PFSK-1 (cell line): ENCODE measurements at regions not wholly inside any gene's neighbourhood (a gene's known extent, or its start where the extent isn't known, plus 50 kb on each side); places are given as distances from the start of the nearest gene placed in this dataset.

Source experiments
- FOXP2 ChIP-seq: optimal IDR thresholded peaks from 2 replicates; pipeline ENCODE3; 2011; ENCODE audit warnings: borderline replicate concordance, control low read depth, inconsistent platforms; ENCODE audit not compliant: insufficient read depth; ENCODE audit errors: extremely low read length, extremely low read depth
- POLR2AphosphoS5 ChIP-seq: IDR thresholded peaks from 2 replicates; pipeline ENCODE4 v1.6.1; 2012; ENCODE audit warnings: low read depth, mild to moderate bottlenecking, control low read depth, low read length, moderate library complexity
- REST ChIP-seq, 2 experiments: IDR thresholded peaks; 2 replicates each; pipeline versions ENCODE4 v1.6.1 to v1.8.0; 2011 to 2012; ENCODE audit warnings: low read depth in 2 of 2, low read length in 2 of 2, control low read depth in 1 of 2, inconsistent platforms in 1 of 2, mild to moderate bottlenecking in 1 of 2, moderate library complexity in 1 of 2; ENCODE audit not compliant: insufficient read depth in 1 of 2
- SIN3A ChIP-seq: IDR thresholded peaks from 2 replicates; pipeline ENCODE4 v1.6.1; 2012; ENCODE audit warnings: mild to moderate bottlenecking, low read length, moderate library complexity, borderline replicate concordance; ENCODE audit not compliant: insufficient read depth
- TAF1 ChIP-seq: IDR thresholded peaks from 2 replicates; pipeline ENCODE4 v1.6.1; 2012; ENCODE audit warnings: low read length, control low read depth, borderline replicate concordance; ENCODE audit not compliant: insufficient read depth

- no peak for TF ChIP-seq POLR2AphosphoS5
These were observed 175.1 kb upstream of the SLC38A2 start for GRCh38 chr12:46547421-46548354.

DNA sequence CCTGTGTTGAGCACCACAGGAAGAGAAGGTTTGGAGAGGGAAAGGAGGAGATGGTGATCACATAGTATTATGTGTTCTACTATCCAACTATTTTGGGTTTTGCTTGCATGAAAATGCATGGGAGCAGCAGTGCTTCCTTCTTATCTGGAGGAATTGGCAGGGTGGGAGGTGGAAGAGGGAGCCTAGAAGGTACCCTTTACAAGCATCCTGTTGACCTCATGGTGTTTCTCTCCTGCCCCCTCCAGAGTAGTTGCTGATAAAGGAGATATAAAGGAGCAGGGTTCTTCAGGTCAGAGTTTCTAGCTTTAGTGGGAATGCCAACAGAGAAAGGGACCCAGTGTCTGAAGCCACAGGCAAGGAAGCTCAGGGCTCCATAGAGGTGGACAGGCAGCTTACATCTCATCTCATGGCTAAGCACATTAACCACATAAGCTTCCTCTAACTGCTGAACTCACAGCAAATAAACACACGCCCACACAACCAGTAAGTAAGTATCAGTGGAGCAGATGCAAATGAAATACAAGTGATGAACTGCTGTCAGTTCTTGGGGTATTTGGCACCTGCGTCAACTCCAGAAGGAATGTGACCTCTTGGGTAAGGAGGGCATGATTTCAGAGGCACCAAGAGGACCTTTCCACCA, 174.2 kb upstream of the SLC38A2 start:
- TF ChIP-seq TAF1 (no peak), FOXP2 (no peak), SIN3A (no peak), POLR2AphosphoS5 (no peak), REST (IDR thresholded peaks at IDR 0.05; ENCODE audit: insufficient read depth in 1 of 2, low read depth in 2 of 2, low read length in 2 of 2) (no peak)

- TF ChIP-seq POLR2AphosphoS5 (no peak), SIN3A (no peak), REST (IDR thresholded peaks at IDR 0.05; ENCODE audit: insufficient read depth in 1 of 2, low read depth in 2 of 2, low read length in 2 of 2) (no peak), TAF1 (no peak), FOXP2 (no peak)
These were observed 166.4 kb upstream of the SLC38A2 start for GRCh38 chr12:46538976-46539375.

DNA sequence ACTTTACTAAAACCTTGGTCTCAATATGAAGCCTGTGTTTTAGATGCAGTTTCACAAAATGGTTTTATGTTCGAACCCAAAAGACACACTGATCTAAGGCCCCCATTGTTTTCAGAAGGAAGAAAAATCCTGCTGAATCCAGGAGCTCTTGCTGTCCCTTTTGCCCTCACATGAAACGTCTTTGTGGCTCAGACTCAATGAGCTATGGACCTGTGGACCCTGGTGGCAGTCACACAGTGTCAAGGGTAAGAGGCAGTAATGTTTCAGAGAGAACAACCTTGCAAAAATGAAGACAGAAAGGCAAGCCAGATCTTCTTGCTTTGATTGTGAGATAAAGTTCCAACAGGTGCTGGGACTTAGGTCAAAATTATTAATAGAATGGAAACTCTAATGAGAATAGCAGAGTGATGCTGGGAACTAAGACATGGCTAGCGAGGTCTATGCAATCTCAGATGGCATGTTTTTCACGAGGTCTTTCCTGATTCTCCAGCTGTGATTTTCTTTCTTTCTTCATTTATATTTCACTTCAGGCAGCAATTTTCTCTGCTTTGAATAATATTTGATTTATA, 164.9 kb upstream of the SLC38A2 start:
- TF ChIP-seq POLR2AphosphoS5 (no peak), FOXP2 (no peak), TAF1 (no peak), SIN3A (no peak), REST (IDR thresholded peaks at IDR 0.05; ENCODE audit: insufficient read depth in 1 of 2, low read depth in 2 of 2, low read length in 2 of 2) (no peak)

GRCh38 chr12:46535907-46536306, 163.3 kb upstream of the SLC38A2 start:
- TF ChIP-seq TAF1 (no peak), SIN3A (no peak), POLR2AphosphoS5 (no peak), FOXP2 (no peak), REST (IDR thresholded peaks at IDR 0.05; ENCODE audit: insufficient read depth in 1 of 2, low read depth in 2 of 2, low read length in 2 of 2) (no peak)
